ENCODE measurements at regions not wholly inside any gene's neighbourhood (a gene's known extent, or its start where the extent isn't known, plus 50 kb on each side); places are given as distances from the start of the nearest gene placed in this dataset.

DNA sequence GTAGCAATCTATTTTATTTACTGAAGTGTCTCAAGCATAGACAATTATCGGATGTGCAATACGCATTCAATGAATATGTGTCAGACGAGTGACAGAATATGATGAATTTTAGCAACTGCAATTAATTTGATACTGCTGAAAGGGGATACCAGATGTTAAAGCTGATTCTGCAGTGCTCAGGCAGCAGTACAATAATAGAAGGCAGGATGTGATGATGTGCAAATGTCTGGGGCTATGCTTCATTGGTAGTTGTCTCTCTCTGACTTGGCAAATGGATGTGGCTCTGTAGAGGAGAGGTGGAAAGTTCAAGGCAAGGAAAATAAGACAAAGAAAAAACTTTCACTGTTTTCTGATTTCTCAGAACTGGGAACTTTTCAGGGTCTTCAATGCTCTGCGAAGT, 721.2 kb downstream of the CDH18 start:
- TF ChIP-seq, protein P1, sequence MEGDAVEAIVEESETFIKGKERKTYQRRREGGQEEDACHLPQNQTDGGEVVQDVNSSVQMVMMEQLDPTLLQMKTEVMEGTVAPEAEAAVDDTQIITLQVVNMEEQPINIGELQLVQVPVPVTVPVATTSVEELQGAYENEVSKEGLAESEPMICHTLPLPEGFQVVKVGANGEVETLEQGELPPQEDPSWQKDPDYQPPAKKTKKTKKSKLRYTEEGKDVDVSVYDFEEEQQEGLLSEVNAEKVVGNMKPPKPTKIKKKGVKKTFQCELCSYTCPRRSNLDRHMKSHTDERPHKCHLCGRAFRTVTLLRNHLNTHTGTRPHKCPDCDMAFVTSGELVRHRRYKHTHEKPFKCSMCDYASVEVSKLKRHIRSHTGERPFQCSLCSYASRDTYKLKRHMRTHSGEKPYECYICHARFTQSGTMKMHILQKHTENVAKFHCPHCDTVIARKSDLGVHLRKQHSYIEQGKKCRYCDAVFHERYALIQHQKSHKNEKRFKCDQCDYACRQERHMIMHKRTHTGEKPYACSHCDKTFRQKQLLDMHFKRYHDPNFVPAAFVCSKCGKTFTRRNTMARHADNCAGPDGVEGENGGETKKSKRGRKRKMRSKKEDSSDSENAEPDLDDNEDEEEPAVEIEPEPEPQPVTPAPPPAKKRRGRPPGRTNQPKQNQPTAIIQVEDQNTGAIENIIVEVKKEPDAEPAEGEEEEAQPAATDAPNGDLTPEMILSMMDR (IDR thresholded peaks at IDR 0.05) = no peak
- TF ChIP-seq POLR2A (IDR thresholded peaks at IDR 0.05) = no peak

All from vagina (tissue), 2 donors.